Mesodermal cell (in vitro differentiated cells): ENCODE measurements at regions not wholly inside any gene's neighbourhood (a gene's known extent, or its start where the extent isn't known, plus 50 kb on each side); places are given as distances from the start of the nearest gene placed in this dataset.
"Not testable (repeated sequence)": the region's sequence is repeated elsewhere in the genome, so short reads cannot be mapped to it uniquely, and the experiment has no call there.

ENCODE experiments used
- H3K27ac ChIP-seq: 2 replicates; pipeline ENCODE4 v1.7.0; 2013; ENCODE audit warnings: mild to moderate bottlenecking, low read depth, low read length, moderate library complexity; ENCODE audit not compliant: severe bottlenecking
- H3K36me3 ChIP-seq: 2 replicates; pipeline ENCODE4 v1.7.1; 2013; ENCODE audit warnings: mild to moderate bottlenecking, low read length, moderate library complexity; ENCODE audit not compliant: control insufficient read depth, insufficient read depth
- H3K4me1 ChIP-seq: one replicate; pipeline ENCODE4 v1.7.1; 2013; ENCODE audit warnings: mild to moderate bottlenecking, low read length; ENCODE audit not compliant: insufficient read depth, control insufficient read depth, poor library complexity, severe bottlenecking
- H3K4me3 ChIP-seq: 2 replicates; pipeline ENCODE4 v1.7.0; 2013; ENCODE audit warnings: low read length, control low read depth, mild to moderate bottlenecking; ENCODE audit not compliant: insufficient read depth, poor library complexity, severe bottlenecking; ENCODE audit errors: extremely low read depth
- H3K9me3 ChIP-seq: 2 replicates; pipeline ENCODE4 v1.7.1; 2013; ENCODE audit warnings: mild to moderate bottlenecking, low read length, moderate library complexity; ENCODE audit not compliant: control insufficient read depth
- whole genome bisulfite sequencing, 2 experiments: methylation state at CpG; one replicate each; pipeline ENCODE4 v1.1.5; 2013; ENCODE audit warnings: missing lambda C conversion rate in 2 of 2; ENCODE audit not compliant: insufficient coverage in 2 of 2; 5-methylcytosine and 5-hydroxymethylcytosine counted together

DNA sequence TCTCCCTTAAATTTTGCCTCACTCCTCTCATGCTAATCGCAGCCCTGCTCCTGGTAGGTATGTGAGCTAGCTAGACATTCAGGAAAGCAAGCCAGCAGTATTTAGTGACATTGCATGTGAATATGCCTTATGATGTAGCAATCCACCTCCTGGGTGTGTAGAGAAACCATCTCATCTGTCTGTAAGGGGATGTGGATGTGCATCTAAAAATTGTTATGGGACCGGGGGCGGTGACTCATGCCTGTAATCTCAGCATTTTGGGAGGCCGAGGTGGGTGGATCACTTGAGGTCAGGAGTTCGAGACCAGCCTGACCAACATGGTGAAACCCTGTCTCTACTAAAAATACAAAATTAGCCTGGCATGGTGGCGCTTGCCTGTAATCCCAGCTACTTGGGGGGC lies 60.1 kb upstream of the KIT start:
- H3K36me3 ChIP-seq, H3K4me3 ChIP-seq, H3K4me1 ChIP-seq, H3K27ac ChIP-seq, H3K9me3 ChIP-seq: not testable (repeated sequence)
- WGBS, 2 experiments, result 95 to 100% methylated on average over 1 to 3 of the region's 6 CpGs

DNA sequence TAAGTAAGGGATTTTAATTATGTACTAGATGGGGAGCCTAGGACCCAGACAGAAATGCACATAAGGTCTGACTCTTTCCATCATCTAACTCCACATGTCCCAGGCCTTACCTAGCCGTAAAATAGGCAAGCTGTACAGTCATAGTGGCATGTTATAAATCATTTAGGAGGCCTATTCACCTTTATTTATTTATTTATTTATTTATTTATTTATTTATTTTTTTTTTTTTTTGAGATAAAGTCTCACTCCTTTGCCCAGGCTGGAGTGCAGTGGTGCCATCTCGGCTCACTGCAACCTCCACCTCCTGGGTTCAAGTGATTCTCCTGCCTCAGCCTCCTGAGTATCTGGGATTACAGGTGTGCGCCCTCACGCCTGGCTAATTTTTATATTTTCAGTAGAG lies 55.6 kb upstream of the KIT start:
- H3K4me1 ChIP-seq, H3K27ac ChIP-seq, H3K4me3 ChIP-seq, H3K36me3 ChIP-seq, H3K9me3 ChIP-seq: not testable (repeated sequence)
- WGBS, 2 experiments, result 75 to 96% methylated on average over 2 to 3 of the region's 4 CpGs

DNA sequence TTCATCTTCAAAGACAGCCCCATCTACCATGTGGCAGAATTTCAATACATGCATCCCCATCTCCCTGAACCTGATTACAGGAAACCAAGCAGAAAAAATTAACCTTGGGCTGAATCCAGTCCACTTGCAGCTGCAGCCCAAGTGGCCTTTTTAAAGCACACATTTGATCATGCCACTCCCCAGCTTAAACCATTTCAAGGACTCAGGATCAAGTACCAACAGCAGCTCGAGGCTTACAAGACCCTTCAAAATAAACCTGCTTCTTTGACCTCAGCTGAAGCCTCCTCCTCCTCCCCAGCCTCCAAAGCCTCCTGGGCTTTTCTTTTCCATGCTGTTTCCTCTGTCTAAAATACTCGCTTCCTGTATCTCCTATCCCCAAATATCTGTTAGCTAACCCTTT lies 50.7 kb upstream of the KIT start:
- no peaks in the 10 kb centered on the region for H3K9me3 ChIP-seq
- H3K4me1 ChIP-seq, result no peaks in the 10 kb centered on the region
- no peak overlapping the region for H3K4me3 ChIP-seq
- H3K27ac ChIP-seq, result no peak overlapping the region
- WGBS, 2 experiments, result 78 to 82% methylated on average over 1 to 2 of the region's 2 CpGs
- no peaks in the 10 kb centered on the region for H3K36me3 ChIP-seq

- H3K36me3 ChIP-seq, result no peaks in the 10 kb centered on the region
- no peaks in the 10 kb centered on the region for H3K4me1 ChIP-seq
- no peaks in the 10 kb centered on the region for H3K9me3 ChIP-seq
- H3K27ac ChIP-seq, result no peak overlapping the region
- H3K4me3 ChIP-seq, result no peak overlapping the region
Observed at GRCh38 chr4:54607521-54607920, 50.2 kb upstream of the KIT start.
